ENCODE measurements at regions not wholly inside any gene's neighbourhood (a gene's known extent, or its start where the extent isn't known, plus 50 kb on each side); places are given as distances from the start of the nearest gene placed in this dataset.
A peak's percentile ranks its signal among the peaks of the same experiment; 100 is the strongest.

DNA sequence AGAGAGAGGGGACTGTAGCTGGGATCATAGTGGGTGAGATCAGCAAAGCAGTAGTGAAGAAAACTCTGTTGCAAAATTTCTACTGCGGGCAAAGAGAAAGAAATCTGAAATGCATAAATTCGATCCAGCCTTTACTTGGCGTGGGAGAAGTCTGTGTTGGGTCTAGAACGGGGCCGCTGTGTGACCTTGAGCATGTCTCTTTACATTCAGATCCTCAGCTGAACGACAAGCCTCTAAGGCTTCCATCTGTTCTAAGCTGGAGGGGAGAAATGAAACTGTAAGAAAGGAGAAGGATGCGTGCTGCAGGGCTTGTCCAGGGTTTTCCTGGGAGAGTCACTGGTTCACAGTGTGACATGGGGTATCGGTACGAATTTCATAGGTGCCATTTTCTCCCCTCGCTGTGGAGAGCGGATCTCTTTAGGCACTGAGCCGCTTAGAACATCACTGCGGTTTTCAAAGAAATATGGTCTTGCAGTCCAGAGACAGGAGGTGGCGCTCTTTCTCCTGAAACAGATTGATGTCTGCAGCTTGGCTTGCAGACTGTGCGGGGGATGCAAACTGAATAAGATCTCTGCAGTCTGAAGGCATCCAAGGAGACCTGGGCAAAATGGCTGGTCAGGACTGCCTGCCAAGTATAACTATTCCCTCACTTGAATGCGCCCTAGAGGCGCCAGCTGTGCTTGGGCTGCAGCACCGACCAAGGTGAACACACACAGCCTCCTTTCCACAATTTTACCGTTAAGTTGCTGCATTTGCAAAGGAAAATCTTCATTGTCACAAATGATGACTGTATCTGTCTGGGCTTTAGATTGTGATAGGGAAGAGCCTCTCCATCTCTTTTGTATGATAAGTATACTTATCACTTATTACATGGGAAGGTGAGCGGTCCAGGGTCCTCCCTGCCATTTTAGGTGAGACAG, 104.1 kb downstream of the XCL2 start (continued):
- TF ChIP-seq BORCS8-MEF2B (CRISPR knock-in tag; IDR thresholded peaks at IDR 0.05) = 0 out of 2 replicates have a peak, but pooled peaks have one; percentile 16
- TF ChIP-seq ZNF317 (CRISPR knock-in tag; IDR thresholded peaks at IDR 0.05) = 0 out of 2 replicates have a peak, but pooled peaks have one; percentile 41
- TF ChIP-seq TEAD3 (CRISPR knock-in tag; optimal IDR thresholded peaks at IDR 0.05; ENCODE audit: borderline replicate concordance) = peak; percentile 37
- no peak for TF ChIP-seq TEAD2 (CRISPR knock-in tag; IDR thresholded peaks at IDR 0.05)
- TF ChIP-seq STAT5B (CRISPR knock-in tag; IDR thresholded peaks at IDR 0.05) = no peak

DNA sequence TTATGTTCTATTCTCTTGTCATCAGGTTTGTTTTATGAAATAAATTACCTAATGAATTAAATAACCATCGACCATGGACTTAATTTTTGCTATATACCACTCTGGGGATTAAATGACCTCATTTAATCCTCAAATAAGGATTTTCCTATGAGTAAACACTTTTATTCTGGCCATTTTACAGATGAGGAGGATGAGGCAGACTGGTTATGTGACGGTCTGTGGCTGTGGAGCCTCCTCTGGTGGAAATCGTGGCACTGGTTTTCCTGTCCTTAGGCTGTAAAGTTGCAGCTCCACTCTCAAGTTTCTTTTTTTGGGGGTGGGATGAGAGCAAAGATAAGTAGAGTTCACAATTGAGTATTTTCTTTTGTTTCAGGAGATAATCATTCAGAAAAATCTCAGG, 105.2 kb downstream of the XCL2 start:
- BruUV-seq (replicated peaks) = no TSS peak
- ATAC-seq (no peak), FAIRE-seq (no peak), DNase-seq (ENCODE audit: low spot score) (no peak)
- H3K36me3 ChIP-seq (replicated peaks in 1 of 2; ENCODE audit: control insufficient read depth in 1 of 2, insufficient read depth in 2 of 2, low read length in 2 of 2) = peaks cover 0 to 1% of the 10 kb centered on the region in 2 experiments; a peak in 1 of 5 replicates
- intact Hi-C loops (cut with micrococcal nuclease; ENCODE audit: unreplicated experiment) (loop anchor here (1.0 kb wide), 2 partner anchors 96 to 135 kb away; no protein-coding TSS in a partner anchor), in situ Hi-C loops (cut with HindIII; ENCODE audit: extremely low pct_ligation_motif_present, low pct_unique_long_range_greater_than_20kb) (no loop called here)
- H4K20me1 ChIP-seq (ENCODE audit: insufficient read depth, low read length) = no peaks in the 10 kb centered on the region
- H3K9ac ChIP-seq (ENCODE audit: insufficient read depth, low read depth, low read length) = no peak overlapping the region
- H3K4me2 ChIP-seq (ENCODE audit: low read depth, low read length) = no peak overlapping the region
- no peaks in the 10 kb centered on the region for H3K79me2 ChIP-seq (ENCODE audit: insufficient read depth, low read length)
- peaks cover 7% of the 10 kb centered on the region; the same call in 1 of the 2 replicates for H3K4me1 ChIP-seq (ENCODE audit: insufficient read depth, low read length)
- 91% methylated on average over 3 of the region's 3 CpGs for WGBS (ENCODE audit: low lambda C conversion rate)
- no peaks in the 10 kb centered on the region for H3K27me3 ChIP-seq (ENCODE audit: control insufficient read depth in 1 of 2, insufficient read depth in 2 of 2, low read length in 2 of 2)
- no peak overlapping the region for H3K4me3 ChIP-seq (replicated peaks in 1 of 3; ENCODE audit: insufficient read depth in 1 of 3, low read depth in 2 of 3, low read length in 3 of 3)
- no peak overlapping the region for H2AFZ ChIP-seq (ENCODE audit: low read length)
- no peaks in the 10 kb centered on the region for H3K9me3 ChIP-seq (ENCODE audit: low read length)
- ChIA-PET CTCF (ENCODE audit: low intra/inter-chr PET ratio, low total read pairs) (interaction anchor here (1.0 to 2.2 kb wide), 4 partner anchors 95 to 137 kb away, joined by 4 to 11 read pairs (median 4); no protein-coding TSS in a partner anchor), POLR2A (no interaction called here)
- TF ChIP-seq ZNF629 (CRISPR knock-in tag; conservative IDR thresholded peaks at IDR 0.05) = peak; percentile 32; the same call in 1 of the 2 replicates
- no peak for TF ChIP-seq BRCA1 (CRISPR knock-in tag; IDR thresholded peaks at IDR 0.05)
- H3K27ac ChIP-seq (ENCODE audit: extremely low read length, insufficient read depth, low read length) = no peak overlapping the region
